HG02870 (cell line): ENCODE measurements at regions not wholly inside any gene's neighbourhood (a gene's known extent, or its start where the extent isn't known, plus 50 kb on each side); places are given as distances from the start of the nearest gene placed in this dataset.

Experiments used
- ATAC-seq: cut with Tn5 transposase; IDR thresholded peaks from one replicate; pipeline ENCODE4 v1.9.1; 2021; ENCODE audit warnings: mild to moderate bottlenecking, moderate library complexity; ENCODE audit not compliant: unreplicated experiment

DNA sequence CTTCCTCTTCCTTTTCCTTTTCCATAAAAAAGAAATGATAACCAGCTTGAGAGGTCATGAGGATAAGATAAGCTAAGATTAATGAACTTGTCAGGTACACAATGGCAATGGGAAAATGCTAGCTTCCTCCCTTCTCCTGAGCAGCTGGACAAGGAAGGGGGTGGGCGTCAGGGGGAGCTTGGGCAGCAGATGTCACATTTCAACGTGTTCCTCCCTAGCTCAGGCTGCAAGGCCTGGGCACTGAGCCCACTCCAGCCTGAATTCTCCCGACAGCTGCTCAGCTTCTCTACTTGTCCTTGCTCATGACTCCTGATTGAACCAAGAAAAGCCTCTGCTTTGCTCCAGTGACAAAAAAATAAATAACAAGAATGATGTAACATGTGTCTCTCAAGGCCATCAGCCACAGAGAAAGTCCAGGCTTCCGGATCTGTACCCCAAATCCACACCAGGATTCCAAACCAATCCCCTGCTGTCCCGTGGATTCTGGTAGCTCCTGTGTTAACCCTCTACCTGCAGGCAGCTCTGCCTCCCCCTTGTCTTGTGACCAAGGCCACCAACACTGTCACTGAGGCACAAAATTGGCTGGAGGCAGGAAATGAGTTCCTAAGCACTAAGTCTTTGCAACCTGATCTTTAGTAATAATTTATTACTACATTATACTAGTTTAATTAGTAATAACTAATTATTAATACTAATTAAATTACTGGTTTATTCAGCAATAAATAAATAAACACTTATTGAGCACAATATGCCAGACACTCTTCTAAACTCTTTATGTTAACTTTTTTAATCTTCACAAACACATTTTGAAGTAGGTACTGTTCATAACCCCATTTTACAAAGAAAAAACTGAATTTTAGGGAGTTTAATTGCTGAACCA is 146.5 kb downstream of the CCDC34 start:
- ATAC-seq, result no peak

DNA sequence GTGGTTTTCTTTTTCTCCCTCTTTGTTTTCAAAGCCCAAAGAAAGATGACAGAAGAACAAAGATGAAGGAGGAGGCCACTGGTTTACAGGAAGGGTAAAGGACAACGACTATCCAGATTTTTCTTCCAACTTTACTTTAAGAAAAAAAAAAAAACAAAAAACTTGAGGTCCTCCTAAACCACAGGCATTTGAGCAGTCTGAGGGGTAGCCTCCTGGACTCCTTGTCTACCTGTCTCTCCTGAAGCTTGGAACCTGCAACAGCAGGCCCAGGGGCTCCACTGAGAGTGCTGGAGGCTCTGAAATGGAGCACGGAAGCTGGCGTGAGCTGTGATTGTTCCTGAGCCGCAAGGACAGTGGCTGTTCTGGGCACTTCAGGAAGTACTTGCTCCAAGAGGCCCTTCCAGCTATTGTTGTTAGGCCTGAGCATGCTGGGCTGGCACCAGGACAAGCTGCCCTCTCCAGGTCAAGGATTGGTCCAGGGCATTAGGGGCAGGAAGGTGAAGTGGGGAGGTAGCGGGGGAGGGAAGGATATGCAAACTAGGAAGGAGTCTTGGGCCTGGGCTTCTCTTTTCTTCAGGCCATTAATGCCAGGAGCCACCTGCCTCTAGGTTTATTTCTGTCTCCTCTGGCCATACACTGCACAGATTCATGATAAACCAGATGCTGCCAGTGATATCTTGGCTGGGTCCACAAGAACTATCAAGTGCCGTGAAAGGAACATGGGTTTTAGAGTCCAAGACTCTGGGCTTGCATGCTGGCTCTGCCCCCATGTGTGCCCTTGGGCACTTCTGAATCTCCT is 147.3 kb downstream of the CCDC34 start:
- no peak for ATAC-seq

GRCh38 chr11:27214713-27215112 is 148.3 kb downstream of the CCDC34 start:
- no peak for ATAC-seq

DNA sequence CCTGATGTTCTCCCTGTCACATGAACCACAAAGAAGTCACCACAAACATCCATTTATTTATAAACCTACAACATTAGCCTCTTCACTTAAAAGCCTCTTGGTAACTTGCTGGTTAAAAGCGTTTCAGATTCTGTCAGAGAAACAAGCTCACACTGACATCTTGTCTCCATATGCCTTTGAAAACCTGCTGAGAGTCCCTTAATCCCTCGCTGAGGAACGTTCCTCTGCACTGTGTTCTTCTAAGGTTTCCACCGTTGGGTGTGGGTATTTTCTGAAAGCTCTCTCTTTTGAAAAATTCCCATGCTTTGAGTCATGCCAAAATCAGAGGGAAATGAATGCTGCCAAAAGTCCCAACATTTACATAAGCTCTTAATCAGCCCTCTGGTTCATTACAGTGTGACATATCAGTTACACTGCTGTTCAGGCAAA is 149.8 kb downstream of the CCDC34 start:
- peak; percentile 48 for ATAC-seq

DNA sequence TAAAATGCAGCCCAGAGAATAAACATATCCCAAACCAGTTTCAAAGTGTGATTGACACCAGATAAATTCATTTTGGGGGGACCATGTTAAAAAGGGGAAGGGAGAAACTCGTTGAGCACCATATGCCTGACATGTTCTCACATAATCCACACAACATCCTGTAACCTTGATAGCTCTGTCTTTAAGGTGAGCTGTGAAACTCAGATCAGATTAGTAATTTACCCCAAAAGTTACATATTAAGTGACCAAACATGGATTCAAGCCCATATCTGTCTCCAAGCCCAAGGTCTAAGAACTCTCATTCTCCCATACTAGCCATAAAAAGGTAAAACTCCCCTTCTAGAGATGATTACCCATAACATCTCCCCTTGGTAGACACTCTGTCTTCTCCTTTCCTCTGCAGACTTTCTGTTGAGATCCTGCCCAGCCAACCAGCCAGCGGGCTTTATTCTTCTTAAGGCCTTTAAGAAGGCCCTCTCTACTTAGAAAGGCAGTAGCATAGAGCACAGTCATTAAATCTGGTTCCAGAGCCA is 150.7 kb downstream of the CCDC34 start:
- ATAC-seq, result no peak

- ATAC-seq, result no peak
Measured at GRCh38 chr11:27211370-27212127, 151.5 kb downstream of the CCDC34 start.

- no peak for ATAC-seq
Measured at GRCh38 chr11:27210531-27210930, 152.5 kb downstream of the CCDC34 start.

DNA sequence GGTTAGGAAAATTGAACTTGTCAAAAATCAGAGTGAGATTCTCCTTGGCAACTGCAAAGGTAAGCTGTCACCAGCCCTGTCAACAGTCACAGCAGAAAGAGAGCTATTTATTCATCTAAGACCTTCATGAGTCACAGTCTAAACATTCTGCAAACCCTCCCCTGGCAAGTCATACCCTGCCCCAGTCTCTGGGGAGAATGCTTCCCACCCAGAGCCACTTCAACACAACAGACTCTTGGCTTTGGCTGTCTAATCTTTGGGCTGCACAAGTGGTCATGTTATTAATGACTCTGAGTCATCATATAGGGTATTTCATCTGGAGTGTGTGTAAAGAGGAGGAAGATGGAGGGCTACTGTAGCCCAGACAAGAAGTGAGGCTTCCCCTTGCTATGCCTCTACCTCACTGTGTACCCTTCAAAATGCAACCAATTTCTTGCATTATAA is 153.4 kb downstream of the CCDC34 start:
- peak; percentile 48 for ATAC-seq

DNA sequence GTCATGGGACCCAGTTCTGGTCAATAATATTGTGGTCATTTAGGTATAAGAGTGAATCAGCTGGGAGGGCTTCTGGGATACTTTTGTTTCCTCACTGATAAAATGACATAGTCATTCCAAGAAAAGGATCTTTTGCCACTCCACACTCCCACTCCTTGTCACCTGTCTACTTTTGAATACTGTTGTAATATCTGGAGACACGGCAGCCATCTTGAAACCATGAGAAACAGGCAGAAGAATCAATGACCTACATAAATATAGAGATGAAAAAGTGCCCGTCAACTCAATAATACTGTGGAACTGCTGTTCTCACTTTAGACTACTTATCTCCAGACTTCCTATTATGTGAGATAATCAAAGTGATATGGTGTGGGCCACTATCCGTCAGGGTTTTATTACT is 154.2 kb downstream of the CCDC34 start:
- no peak for ATAC-seq

- ATAC-seq, result no peak
Measured at GRCh38 chr11:27207025-27207650, 155.9 kb downstream of the CCDC34 start.

- ATAC-seq, result no peak
Measured at GRCh38 chr11:27205779-27206570, 157.0 kb downstream of the CCDC34 start.

DNA sequence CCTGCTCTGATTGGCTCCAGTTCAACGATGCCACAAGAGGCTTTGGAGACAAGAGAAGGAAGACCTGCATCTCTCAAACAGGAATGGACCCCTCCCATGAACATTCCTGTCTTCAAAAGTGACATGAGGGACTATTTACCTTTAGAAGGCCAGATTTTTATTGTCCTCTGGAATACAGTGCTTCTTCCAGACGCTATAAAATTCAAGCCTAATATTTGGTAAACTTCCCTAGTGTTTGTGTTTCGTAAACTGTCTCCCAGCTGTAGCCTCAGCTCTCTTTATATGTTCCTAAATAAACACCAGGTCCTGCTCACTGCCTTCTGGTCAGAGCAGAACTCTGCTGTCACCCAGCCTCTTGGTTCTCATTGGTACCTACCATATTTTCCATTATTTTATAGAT is 157.8 kb downstream of the CCDC34 start:
- no peak for ATAC-seq

GRCh38 chr11:27204529-27204928 is 158.5 kb downstream of the CCDC34 start:
- peak; percentile 81 for ATAC-seq

DNA sequence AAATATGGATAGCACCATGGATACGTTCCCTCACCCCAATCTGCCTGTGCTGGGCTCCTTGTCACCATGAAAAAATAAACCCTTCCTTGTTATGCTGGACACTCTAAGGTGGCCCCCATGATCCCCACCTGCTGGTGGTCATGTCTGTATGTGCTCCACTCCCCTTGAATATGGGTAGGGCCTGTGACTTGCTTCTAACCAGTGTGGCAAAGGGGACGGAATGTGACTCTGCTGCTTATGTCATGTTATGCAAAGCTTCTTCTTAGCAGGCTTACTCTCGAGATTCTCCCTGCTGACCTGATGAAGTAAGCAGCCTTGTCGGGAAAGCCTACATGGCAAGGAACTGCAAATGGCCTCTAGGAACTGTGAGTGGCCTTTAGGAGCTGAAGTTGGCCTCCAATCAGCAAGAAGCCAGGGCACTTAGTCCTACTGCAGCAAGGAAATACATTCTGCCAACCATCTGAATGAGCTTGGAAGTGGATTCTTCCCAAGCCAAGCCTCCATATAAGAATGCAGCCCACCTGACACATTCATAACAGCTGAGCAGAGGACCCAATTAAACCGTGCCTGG is 159.9 kb downstream of the CCDC34 start:
- ATAC-seq, result no peak

DNA sequence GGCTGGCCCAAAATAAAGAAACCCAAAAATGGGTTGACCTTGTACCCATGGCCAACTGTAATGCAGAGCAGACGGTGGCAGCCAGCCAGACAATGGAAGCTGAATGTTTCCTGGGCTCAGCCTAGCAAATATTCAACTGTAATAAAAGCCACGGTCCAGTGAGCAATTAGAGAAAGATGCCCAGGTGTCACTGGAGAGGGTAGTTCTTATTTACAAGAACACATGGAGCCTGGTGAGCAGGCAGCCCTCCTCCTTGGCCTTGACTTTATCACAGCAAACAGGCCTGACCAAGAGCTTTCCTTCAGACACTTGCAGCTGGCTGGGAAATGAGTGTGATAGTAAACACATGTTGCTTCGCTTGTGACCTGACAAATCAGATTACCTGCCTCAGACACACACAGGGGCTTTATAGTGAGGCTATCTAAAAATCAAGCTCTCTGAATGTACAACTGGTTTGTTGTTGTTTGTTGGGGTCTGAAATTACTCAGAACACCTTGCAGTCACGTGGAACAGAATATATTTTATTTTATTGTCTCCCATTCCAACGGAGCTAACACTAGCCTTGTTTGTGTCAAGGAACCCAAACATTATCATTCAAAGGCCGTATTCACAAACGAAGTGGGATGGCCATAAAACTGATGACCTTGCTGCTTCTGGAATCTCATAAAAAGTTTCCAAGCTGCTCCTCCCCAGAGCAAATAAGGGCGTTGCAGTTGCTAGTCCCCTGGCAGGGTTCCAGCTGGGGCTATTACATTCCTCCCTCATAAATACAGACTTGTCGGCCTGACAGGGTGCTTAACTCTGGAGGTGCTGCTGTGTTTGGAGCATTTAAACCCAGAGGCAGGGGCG is 161.1 kb downstream of the BBOX1 start:
- no peak for ATAC-seq

DNA sequence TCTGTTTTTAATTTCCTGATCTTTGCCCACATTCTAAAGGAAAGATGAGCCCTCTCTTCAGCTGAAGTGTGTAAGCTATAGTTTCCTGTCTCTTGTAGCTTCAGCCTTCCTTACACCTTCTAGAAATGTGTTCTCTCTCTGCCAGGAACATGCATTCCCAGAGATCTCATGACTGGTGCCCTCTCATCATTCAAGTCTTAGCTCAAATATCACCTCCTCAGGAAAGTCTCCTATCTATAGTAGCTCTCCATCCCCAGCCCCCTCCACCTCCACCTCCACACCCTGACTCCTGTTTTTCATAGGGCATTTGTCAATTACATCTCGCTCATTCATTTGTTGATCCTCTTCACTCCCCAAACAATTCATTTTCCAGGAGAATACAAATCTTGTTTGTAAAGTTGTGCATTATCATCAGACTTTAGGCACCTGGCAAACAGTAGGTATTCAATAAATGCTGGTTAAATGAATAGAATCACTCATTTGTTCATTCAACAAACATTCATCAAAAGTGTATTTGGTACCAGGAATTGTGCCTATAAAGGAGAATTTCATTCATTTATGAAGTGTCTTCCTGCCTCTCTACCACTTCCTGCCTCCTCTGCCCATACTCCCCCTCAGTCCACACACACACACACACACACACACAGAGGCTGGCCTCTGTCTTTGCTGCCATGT is 160.3 kb downstream of the BBOX1 start:
- no peak for ATAC-seq

DNA sequence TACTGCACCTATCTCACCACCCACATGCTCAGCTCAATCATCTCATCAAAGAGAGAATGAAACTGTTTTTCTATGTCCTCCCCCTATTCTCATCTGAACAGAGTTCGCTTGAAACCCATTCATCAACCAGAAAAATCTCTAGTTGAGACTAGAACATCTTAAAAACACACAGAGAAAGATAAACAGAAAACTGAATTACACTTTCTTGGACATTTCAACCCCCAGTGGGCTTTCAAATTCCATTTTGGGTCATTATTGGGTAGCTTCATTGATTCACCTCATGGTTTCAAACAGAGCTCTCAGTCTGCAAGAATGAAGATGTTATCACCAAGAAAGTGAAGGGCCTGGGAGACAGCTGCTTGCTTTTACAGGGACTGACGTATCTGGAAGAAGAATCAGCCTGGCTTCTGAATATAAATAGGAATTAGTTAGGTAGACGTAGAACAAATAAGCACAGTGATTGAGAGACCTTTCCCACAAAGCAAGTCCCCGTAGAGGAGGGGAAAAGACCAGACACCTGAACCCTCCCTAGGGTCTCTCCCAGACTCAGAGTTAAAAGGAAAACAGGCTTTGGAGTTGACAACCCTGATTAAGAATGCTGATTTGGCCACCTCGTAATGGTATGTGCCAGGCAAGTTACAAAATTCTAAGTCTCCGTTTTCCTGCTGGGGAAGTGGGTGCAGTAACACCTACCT is 155.7 kb downstream of the BBOX1 start:
- no peak for ATAC-seq
